SK-N-SH treated with all-trans-retinoic acid at 6 μM for 48 hours (cell line): ENCODE measurements at regions not wholly inside any gene's neighbourhood (a gene's known extent, or its start where the extent isn't known, plus 50 kb on each side); places are given as distances from the start of the nearest gene placed in this dataset.

ENCODE experiments used
- GLIS3 ChIP-seq: fragments of 250-450 bp; sonication (Bioruptor Pico); IDR thresholded peaks from 2 replicates; pipeline ENCODE4 v1.5.0; 2020; ENCODE audit warnings: mild to moderate bottlenecking, moderate library complexity
- PATZ1 ChIP-seq: fragments of 250-450 bp; sonication (Bioruptor Pico); IDR thresholded peaks from 2 replicates; pipeline ENCODE4 v1.8.0; 2020; ENCODE audit warnings: mild to moderate bottlenecking, moderate library complexity, borderline replicate concordance
- PPARA ChIP-seq: fragments of 250-450 bp; sonication (Bioruptor Pico); IDR thresholded peaks from 2 replicates; pipeline ENCODE4 v1.5.0; 2020; ENCODE audit warnings: mild to moderate bottlenecking, borderline replicate concordance
- ZNF70 ChIP-seq: fragments of 450-650 bp; formaldehyde crosslinking; IDR thresholded peaks from 2 replicates; pipeline ENCODE4 v1.5.0; 2020; ENCODE audit warnings: mild to moderate bottlenecking, moderate library complexity

GRCh38 chr1:164086832-164087231 is 472.2 kb upstream of the PBX1 start:
- no peak for TF ChIP-seq ZNF70
- TF ChIP-seq PPARA (CRISPR knock-in tag) = no peak
- no peak for TF ChIP-seq PATZ1 (CRISPR knock-in tag)
- TF ChIP-seq GLIS3 (CRISPR knock-in tag) = no peak
